Uterus (tissue), 2 donors: ENCODE measurements at regions not wholly inside any gene's neighbourhood (a gene's known extent, or its start where the extent isn't known, plus 50 kb on each side); places are given as distances from the start of the nearest gene placed in this dataset.

ENCODE experiments used
- POLR2A ChIP-seq, 2 donors: fragments of 450-650 bp; IDR thresholded peaks; one replicate each; pipeline ENCODE4 v1.6.1; 2016; ENCODE audit warnings: antibody characterized with exemption in 2 of 2, mild to moderate bottlenecking in 1 of 2, moderate library complexity in 1 of 2
- TF ChIP-seq, protein P1 (sequence below), 4 experiments: fragments of 200-600 bp in 2 of 4; fragments of 450-650 bp in 2 of 4; sonication (generic) in 2 of 4; IDR thresholded peaks; one replicate each; pipeline ENCODE4 v1.5.1; 2016 to 2019; ENCODE audit warnings: antibody characterized with exemption in 4 of 4, mild to moderate bottlenecking in 2 of 4, moderate library complexity in 1 of 4

DNA sequence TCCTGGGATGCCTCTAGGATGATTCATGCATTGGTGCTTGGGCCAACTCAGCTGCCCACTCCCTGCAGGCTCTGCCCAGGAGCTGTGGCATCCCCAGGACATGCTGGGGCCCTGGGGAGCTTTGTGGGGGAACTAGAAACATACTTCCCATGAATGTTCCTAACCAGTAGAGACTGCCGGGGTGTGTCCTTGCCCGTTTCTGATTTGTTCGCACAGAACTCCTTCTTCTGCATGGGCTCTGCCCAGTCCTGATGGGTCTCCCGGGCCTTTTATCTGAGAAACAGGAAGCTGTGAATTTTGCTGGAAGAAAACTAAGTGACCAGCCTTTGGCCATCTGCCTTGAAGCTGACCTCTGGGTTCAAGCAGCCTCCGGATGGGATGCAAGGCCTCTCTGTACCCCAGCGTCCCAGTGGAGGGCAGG is 71.6 kb upstream of the RNU6ATAC start:
- TF ChIP-seq, protein P1, sequence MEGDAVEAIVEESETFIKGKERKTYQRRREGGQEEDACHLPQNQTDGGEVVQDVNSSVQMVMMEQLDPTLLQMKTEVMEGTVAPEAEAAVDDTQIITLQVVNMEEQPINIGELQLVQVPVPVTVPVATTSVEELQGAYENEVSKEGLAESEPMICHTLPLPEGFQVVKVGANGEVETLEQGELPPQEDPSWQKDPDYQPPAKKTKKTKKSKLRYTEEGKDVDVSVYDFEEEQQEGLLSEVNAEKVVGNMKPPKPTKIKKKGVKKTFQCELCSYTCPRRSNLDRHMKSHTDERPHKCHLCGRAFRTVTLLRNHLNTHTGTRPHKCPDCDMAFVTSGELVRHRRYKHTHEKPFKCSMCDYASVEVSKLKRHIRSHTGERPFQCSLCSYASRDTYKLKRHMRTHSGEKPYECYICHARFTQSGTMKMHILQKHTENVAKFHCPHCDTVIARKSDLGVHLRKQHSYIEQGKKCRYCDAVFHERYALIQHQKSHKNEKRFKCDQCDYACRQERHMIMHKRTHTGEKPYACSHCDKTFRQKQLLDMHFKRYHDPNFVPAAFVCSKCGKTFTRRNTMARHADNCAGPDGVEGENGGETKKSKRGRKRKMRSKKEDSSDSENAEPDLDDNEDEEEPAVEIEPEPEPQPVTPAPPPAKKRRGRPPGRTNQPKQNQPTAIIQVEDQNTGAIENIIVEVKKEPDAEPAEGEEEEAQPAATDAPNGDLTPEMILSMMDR (IDR thresholded peaks at IDR 0.05) = no peak
- TF ChIP-seq POLR2A (IDR thresholded peaks at IDR 0.05) = no peak
